Stimulated activated CD4-positive, alpha-beta T cell treated with anti-CD3 and anti-CD28 coated beads, TNF-alpha, amount 100 ng/mL, for 1 hour (primary cell): ENCODE measurements at regions not wholly inside any gene's neighbourhood (a gene's known extent, or its start where the extent isn't known, plus 50 kb on each side); places are given as distances from the start of the nearest gene placed in this dataset.

ENCODE experiments used
- DNase-seq, 3 donors: peaks; one replicate each; pipeline ENCODE4 v3.0.0-alpha.2; 2020; ENCODE audit warnings: low read depth in 3 of 3, low spot score in 1 of 3

DNA sequence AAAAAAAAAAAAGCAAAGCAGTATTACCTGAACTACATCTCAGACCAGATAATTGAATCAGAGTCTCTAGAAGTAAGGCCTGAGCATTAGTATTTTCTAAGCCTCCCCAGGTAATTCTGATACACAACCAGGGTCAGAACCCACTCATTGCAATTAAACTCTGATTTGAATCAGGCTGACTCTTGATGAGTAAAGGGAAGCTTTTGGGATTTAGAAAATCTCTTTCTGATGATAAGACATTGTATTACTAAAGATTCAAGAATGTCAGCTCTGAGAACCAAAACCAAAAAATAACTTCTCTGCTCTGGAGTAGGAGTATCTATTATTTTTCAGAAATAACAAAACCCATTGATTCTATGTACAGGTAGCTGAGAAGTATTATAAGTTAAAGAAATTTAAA, 100.1 kb upstream of the COL21A1 start:
- no peak for DNase-seq

DNA sequence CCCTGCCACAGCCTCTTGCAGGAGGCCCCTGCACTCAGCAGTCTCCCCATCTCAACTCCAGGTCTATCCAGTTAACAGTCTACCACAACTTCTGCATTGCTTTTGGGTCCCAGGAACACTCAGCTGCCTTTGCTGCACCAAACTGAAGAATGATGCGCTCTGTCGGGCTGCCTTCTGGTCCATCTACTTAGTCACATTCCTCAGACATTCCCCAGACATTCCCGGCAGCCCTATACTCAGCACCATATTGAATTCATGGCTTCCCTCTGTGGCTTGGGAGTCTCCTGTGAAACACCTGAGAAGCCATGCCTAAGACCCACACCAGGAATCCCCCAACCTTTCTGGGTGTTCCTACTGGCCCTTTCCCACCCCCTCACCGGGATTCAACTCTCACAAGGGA, 99.6 kb upstream of the COL21A1 start:
- DNase-seq: no peak

DNA sequence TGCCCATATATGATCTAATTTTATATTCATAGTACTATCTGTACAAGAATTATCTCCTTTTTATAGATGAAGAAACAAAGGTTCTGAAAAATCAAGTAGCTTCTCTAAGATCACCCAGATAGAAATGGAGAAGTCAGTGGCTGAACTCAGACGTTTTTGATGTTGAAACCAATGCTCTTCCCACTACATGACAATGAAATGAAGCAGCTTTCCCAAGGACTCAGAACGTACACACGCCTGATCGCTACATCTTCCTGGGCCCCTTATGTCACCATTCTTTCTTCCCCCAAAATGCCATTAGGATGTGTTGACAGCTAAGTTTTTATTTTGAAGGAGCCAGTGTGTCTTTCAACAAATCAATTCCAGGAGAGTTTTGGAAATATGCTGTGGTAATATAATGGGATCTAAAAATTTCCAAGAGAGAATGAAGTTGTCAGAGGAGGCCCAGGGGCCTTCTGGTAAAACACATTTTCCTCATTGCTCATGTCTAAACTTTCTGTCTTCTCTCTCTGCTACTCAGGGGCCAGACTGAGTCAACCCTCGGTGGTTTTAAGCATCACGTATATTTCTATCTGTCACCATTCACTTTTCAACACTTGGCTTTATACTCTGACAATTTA, 98.1 kb upstream of the COL21A1 start:
- DNase-seq: no peak

DNA sequence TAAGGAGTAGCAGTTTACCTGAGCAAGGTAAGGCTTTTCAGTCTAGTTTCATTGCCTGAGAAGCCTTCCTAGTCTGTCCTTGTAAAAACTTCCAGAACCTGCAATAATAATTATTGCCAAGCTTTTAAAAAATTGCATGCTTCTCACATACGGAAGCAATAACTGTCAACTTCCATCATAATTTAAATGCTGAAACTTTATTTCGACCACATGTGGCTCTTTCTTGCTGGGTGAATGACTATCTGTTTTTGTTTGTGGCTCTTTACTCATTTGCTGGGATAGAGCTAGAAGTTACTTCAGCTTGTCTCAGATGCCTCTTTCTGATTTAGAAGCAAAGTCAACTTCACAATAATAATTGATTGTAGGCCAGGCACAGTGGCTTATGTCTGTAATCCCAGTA, 95.9 kb upstream of the COL21A1 start:
- DNase-seq: no peak

DNA sequence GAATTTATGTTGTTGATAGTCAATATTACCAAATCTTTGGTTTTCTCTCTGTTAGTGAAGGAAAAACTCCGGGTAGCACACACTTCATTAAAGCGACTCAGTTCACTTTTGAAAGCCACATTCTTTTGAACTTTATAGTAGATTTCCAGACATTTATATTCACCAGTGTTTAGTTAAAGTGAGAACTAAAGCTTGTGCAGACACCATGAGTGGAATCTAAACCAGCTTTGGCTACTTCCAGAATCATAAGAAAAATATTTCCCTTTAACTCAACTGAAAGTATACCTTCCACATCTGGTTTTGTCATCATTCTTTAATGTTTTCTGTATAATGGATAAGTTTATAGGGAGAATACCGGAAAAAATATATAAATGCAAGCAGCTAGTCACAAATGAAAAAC, 92.1 kb upstream of the COL21A1 start:
- DNase-seq: no peak

DNA sequence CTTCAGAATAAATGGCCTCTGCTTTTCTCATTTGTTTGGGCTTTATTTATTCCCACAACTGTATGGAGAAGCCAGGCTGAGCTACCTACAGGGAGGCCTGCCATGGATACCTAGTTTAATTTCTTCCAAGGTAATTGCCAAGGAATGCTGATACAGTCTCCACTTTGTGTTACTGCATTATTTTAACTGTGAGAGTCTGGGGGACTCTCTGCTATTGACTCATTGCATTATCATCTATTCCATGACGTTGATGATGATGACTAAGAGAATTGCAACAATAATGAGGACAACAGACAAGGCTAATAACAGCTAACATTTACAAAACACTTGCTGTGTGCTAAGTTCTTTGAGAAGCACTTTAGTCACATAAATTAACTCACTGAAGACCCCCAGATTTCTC, 88.3 kb upstream of the COL21A1 start:
- DNase-seq: no peak

DNA sequence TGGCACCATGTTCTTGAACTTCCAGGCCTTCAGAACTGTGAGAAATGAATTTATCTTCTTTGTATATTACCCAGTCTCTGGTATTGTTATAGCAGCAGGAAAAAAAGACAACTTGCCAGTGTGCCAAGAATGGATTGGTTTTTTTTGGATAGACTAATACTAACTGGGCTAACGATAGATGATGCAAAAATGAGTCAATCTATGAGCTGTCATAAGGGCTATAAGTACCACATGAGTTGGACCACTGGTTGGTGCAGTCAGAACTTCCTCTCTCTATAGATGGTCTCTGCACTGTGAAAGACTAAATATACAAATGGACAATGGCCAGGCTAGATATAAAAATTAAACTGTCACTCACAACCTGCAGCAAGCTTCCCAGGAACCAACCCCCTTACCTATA, 87.6 kb upstream of the COL21A1 start:
- no peak for DNase-seq

DNA sequence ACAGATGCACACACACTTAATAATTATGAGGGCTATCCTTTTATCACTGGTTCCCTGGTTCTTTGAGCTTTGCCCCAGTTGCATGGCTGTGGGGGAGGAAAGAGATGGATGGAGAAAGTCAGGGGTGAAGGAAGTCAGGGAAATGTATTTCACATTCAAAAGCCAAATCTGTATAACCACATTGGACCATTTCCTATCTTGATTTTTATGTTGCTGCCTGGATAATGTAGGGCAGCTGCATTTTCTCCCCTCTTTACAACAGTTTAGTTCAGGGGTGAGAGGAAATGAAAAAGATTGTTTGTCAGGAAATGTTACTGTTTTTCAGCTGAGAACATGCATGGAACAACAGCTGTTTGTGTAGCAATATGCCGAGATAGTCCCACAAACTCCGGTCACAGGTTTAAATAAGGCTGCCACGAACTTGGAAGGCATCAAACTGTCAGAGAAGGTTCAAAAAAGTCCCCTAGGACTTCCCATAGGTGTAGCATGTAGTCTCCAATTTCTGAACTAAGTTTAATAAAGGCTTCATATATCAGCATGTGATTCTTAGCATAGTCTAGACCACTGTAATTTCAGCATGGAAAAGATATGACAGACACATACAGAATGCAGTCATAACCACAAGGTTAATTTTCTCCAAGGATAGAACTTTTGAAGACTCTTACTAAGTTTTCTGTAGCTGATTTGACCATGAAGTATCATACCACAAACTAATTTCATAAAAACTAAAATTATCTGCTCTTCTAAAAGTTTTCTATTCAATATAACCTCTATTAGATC, 82.1 kb upstream of the COL21A1 start:
- no peak for DNase-seq

DNA sequence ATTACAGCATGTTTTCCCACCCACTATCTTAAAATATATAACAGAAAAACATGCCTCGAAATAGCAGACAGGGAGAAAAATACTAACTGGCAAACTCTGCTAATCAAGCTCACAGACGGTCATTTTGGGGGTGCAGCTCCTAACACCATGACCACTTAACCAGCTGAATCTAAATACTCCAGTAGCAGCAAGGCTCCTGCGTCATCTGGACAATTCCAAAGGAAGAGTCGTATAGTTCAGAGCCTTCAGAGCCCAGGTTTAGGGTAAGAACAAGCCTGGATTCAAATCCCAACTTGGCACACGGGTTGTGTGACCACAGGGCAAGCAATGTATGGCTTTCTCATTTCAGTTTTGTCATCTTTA, 81.3 kb upstream of the COL21A1 start:
- DNase-seq: no peak

DNA sequence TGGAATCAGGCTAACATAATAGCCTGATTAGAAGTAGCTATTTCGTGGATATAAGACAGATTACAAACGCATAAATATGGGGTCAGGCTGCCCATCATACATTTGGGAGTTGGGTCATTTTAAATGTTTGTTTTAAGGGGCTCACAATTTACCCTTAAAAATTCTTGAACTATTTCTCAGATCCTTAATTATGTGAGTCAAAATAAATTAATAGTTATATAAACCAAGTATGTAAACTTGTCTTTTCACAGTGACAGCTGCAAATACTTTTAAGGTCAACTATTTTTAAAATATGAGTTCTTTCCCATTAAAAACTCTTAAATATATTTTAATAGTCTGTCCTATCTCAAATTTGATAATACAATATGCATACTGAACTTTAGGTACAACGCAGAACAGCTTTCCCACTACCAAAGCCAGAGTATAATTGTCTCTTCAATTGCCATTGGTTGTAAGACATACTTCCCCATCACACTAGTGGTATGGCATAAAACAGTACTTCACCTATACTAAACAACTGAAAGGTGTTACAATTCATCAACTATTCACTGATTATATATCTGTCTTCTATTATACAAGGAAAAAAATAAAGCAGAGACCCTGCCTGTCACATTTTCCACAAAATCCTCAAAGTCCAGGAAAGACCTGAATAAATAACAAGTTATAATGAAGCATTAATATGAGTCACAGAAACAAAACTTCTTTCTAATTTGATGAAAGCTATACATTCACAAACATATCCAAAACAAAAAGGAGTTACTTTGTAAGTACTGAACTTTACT, 80.8 kb upstream of the COL21A1 start:
- DNase-seq: no peak

DNA sequence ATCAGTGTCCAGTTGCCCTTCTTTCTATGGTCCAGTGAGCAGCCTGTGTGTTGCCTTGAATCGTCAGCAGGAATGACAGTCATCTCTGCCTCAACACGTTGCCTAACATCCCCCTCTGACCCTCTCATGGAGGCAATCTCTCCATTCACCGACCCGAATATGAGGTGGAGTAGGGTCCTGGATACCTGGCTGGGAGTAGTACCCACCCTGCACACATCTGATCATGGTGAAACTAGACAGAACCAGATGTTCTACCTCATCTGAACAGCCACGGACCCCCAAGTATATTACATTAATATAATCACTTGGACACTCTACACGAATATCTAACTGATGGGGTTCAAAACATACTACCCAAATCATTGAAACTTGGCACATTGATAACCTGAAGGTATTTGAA, 77.0 kb upstream of the COL21A1 start:
- DNase-seq: no peak

DNA sequence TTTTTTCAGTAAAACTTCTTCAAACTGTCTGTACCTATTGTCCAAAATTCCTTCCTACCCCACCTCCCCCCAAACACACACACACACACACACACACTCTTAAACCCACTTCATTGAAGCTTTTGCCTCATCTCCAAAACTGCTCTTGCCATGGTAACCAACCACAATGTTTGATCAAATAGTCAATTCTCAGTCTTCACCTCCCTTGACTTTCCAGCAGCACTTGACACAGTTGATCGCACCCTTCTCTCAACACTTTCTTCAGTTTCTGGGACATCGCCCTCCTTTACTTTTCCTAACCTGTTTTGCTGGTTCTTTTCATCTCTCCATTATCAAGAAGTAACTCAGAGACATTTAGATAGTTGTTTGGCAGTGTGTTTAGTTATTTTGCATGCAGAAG, 71.5 kb upstream of the COL21A1 start:
- DNase-seq: no peak

DNA sequence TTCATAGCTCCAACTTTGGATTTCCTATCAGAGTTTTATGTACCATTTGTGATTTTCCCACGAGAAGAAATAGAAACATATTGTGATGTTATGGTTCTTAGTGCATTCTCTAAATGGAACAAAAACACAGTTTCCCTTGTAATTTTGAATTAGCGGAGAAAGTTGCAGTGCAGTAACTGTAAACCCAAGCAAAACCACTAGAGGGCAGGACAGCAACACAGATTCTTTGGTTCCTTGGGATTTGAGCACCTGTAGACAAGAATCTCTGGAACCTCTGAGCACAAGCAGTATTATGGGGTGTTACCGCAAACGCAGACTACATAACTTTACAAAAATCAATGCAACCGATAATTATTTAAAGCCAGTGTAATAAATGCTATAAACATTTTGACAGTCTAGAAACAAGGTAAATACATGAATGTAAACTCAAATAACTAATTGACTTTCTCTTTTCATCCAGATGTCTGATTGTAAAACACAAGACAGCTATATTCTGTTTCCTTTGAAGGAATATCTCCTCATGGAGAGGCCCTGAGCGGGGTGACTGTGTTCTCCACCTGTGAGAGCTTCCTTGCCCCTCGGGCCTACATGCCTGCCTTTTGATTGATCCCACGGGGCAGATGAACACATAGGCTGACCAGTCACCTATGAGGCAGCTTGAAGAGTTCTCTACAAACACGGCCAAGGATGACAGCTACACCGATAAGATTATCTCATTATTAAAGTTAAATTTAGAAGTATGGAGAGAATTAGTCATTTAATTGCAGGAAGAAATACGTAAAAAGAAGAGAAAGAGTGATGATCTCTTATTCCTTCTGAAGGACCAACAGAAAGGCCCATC, 67.5 kb upstream of the COL21A1 start:
- DNase-seq: no peak

DNA sequence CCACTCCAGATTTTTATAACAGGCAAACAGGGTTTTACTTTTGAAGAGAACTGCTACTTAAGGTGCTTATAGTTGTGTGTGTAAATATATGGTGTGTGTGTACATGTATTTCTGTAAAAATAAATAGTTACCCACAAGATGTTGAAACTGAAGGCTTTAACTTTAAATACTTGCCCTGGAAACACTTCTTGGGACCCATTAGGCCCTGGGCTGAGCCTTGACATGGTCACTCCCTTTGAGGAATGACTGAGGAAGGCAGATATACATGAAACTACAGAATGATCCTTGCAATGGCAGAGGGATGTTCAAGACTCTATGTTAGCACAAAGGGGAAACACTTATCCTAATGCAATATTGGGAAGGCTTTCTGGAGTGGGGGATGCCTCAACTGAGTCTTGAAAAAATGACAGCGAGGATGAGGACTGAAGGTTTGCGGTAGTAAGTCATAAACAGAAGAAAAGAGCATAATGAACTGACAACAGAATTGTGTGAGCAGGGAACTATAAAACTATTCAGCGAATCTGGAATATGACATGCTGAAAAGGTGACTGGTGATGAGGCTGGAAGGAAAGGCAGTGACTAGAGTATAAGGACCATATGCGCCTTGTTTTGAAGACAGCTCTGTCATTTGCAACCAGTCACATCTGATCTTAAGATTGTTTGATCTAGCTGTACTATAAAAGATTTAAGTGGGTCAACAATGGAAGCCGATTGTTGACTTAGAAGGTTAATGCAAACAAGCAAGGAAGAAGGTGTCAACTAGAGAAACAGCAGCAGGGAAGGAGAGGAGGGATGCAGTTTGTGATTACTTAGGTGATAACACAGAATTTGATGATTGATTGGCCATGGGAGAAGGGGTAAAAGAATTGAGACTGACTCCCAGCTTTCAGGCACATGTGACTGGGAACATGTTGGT, 64.4 kb upstream of the COL21A1 start:
- DNase-seq: no peak

DNA sequence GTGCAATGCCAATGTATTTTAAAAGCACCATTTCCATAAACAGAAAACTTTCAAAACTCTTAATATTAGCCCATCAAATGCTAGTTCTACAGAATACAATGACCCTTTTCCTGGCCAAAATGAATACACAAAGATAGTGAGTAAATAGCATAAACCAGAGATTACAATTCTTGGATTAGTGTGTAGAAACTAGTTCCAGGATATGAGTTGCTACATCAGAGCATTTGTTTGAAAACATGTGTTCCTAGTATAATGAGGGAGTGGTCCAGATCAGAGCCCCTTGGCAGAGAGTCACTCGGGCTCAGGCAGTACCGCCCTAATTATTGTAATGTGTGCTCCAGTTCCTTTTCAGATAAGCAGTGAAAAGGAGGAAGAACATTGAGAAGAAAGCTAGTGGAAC, 63.7 kb upstream of the COL21A1 start:
- DNase-seq: no peak

DNA sequence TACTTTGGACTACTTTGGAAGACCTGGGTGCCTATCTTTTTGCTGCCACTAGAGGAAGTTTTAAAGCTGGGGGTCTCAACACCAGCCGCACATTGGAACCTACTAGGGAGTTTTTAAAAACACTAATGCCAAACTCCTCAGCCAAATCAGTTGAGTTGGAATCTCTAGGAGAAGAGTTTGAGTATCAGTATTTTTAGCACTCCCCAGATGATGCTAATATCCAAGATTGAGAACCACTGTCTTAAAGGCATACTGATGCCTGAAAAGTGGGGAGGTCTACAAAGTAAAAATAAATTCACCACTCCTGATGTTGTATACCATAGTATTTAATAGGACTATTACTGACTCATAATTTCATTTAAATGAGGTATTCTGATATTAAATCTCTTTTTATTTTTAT, 62.9 kb upstream of the COL21A1 start:
- DNase-seq: no peak

DNA sequence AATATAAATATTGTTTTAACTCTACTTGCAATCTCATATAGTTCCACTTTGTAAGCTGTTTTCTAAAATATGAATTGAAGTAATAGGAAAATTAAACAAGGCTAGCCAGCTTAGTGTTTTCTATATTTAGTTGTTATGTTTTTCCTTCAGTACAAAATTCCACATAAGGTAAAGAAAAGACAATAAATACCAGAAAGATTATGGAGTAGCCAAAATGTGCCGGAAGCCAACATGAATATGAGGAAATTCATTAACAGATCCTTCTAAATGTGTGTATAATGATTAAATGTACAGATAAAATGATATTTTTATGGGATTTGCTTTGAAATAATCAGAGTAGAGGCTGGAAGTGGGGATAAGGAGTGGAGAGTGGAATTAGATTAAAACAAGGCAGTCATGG, 52.5 kb upstream of the COL21A1 start:
- no peak for DNase-seq

DNA sequence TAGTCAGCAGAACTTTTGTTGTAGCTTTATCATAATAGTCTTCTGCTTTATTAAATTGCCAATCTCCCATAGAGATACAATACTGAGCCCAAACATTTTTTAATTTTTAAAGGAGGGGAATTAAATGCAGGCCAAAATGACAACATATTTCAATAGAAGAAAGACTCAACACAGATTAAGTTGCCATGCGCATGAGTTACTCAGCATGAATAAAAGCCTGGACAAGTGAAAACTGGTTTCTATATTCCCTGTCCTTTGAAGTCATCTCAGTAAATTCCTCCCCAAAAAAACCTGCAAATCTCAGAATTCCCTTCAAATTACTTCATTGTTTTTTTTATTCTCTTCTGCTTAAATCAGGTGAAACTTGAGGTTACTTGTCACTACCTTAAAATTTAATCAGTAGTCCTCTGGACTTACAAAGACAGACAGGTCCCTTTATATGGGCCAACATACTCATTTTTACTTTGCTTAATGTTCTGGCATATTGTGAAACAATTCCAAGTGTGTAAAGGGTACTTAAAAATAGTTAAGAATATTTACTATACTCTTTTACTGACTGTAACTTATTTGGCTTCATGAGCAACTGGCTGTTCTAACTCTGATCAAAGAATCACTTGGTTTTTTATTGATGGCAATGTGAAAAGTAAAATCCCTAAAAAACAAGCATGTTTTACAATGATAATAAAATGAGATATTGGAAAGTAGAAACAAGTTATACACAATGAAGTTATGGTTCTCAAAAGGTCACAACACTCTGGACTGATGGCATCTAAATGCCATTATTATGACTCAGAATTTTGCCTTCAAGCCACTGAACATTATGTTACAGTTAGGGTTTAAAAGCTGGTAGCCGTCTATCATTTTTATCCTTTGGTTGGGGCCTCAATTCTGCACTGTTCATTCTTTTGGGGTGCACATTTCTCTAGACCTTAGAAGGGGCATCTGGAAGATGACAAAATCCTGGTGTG, 49.9 kb upstream of the COL21A1 start:
- DNase-seq: no peak
